GM23248 (cell line): ENCODE measurements at regions not wholly inside any gene's neighbourhood (a gene's known extent, or its start where the extent isn't known, plus 50 kb on each side); places are given as distances from the start of the nearest gene placed in this dataset.

Experiments used
- DNase-seq: peaks from one replicate; pipeline ENCODE4 v3.0.0-alpha.2; 2015
- H2AFZ ChIP-seq: fragments of 200-600 bp; sonication (generic); 2 replicates; pipeline ENCODE4 v1.6.1; 2016; ENCODE audit warnings: antibody characterized with exemption
- H3F3A ChIP-seq: fragments of 200-600 bp; sonication (generic); 2 replicates; pipeline ENCODE4 v1.6.1; 2016; ENCODE audit warnings: mild to moderate bottlenecking, antibody characterized with exemption, mixed run types; ENCODE audit not compliant: insufficient read depth
- H3K27ac ChIP-seq: fragments of 200-600 bp; sonication (generic); 2 replicates; pipeline ENCODE4 v1.5.1; 2016; ENCODE audit warnings: mild to moderate bottlenecking
- H3K27me3 ChIP-seq: fragments of 200-600 bp; sonication (generic); replicated peaks from 2 replicates; pipeline ENCODE4 v1.6.1; 2016; ENCODE audit warnings: mild to moderate bottlenecking; ENCODE audit not compliant: insufficient read depth
- H3K36me3 ChIP-seq: fragments of 200-600 bp; sonication (generic); 2 replicates; pipeline ENCODE4 v1.6.1; 2016; ENCODE audit warnings: low read depth, mild to moderate bottlenecking
- H3K4me1 ChIP-seq: fragments of 200-600 bp; sonication (generic); 2 replicates; pipeline ENCODE4 v1.6.1; 2016; ENCODE audit warnings: mild to moderate bottlenecking; ENCODE audit not compliant: insufficient read depth
- H3K4me2 ChIP-seq: fragments of 200-600 bp; sonication (generic); one replicate; pipeline ENCODE4 v1.6.1; 2016; ENCODE audit warnings: mild to moderate bottlenecking; ENCODE audit not compliant: unreplicated experiment
- H3K4me3 ChIP-seq: fragments of 200-600 bp; sonication (generic); 2 replicates; pipeline ENCODE4 v1.5.1; 2016; ENCODE audit warnings: mild to moderate bottlenecking
- H3K79me2 ChIP-seq: fragments of 200-600 bp; sonication (generic); 2 replicates; pipeline ENCODE4 v1.6.1; 2016; ENCODE audit warnings: mild to moderate bottlenecking; ENCODE audit not compliant: insufficient read depth
- H3K9ac ChIP-seq: fragments of 200-600 bp; sonication (generic); 2 replicates; pipeline ENCODE4 v1.6.1; 2016; ENCODE audit warnings: mild to moderate bottlenecking
- H3K9me2 ChIP-seq: fragments of 200-600 bp; sonication (generic); 2 replicates; pipeline ENCODE4 v1.6.1; 2016; ENCODE audit warnings: mixed run types, mild to moderate bottlenecking, moderate library complexity; ENCODE audit not compliant: insufficient read depth
- H3K9me3 ChIP-seq: fragments of 200-600 bp; sonication (generic); one replicate; pipeline ENCODE4 v1.6.1; 2017; ENCODE audit warnings: low read depth
- H4K20me1 ChIP-seq: fragments of 200-600 bp; sonication (generic); 2 replicates; pipeline ENCODE4 v1.6.0; 2016; ENCODE audit not compliant: insufficient read depth
- EZH2 ChIP-seq: fragments of 200-600 bp; sonication (generic); IDR thresholded peaks from 2 replicates; pipeline ENCODE4 v1.6.1; 2018; ENCODE audit warnings: antibody characterized with exemption, mild to moderate bottlenecking; ENCODE audit not compliant: insufficient read depth, poor library complexity, severe bottlenecking
- EZH2phosphoT487 ChIP-seq: fragments of 200-600 bp; sonication (generic); IDR thresholded peaks from 2 replicates; pipeline ENCODE4 v1.6.1; 2018; ENCODE audit warnings: antibody characterized with exemption, moderate library complexity, mild to moderate bottlenecking, low read depth; ENCODE audit not compliant: insufficient read depth
- WGBS, 2 experiments: methylation state at CpG; one replicate each; pipeline ENCODE4 v1.1.6; 2015 to 2017; ENCODE audit warnings: low lambda C conversion rate in 2 of 2, low coverage in 1 of 2; ENCODE audit errors: missing lambda C conversion rate in 2 of 2; 5-methylcytosine and 5-hydroxymethylcytosine counted together
- in situ Hi-C: fragments of 300-500 bp; cut with MboI; formaldehyde crosslinking; loops from 2 replicates; pipeline ENCODE4 v1.15.0; 2020

DNA sequence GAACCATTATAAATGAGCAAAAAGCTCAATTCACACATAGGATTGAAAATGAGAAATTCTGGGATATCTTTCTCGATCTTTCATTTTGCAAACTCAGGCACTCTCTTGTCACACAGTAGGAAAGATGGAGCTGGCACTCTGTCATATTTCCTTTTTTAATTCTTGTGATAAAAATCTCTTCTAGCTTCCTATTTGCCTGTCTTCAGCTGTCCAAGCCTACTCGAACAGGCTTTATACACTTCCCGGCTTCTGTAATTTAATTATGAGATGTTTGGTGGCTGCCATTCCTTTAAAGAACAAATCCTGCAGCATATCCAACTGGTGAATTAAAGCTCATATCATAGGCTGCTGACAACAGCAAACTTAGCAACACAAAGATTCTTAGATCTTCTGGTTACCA is 1484.3 kb upstream of the PIK3C3 start:
- DNase-seq = no peak
- no peaks in the 10 kb centered on the region for H4K20me1 ChIP-seq
- no peaks in the 10 kb centered on the region for H3K79me2 ChIP-seq
- no peak overlapping the region for H3K4me3 ChIP-seq
- H3K9me3 ChIP-seq = no peaks in the 10 kb centered on the region
- H3K4me1 ChIP-seq = no peaks in the 10 kb centered on the region
- H3K9me2 ChIP-seq = no peaks in the 10 kb centered on the region
- H3F3A ChIP-seq = no peaks in the 10 kb centered on the region
- H2AFZ ChIP-seq = no peak overlapping the region
- no peak for TF ChIP-seq EZH2phosphoT487
- TF ChIP-seq EZH2 = no peak
- in situ Hi-C loops = no loop called here
- H3K27ac ChIP-seq = no peak overlapping the region
- H3K9ac ChIP-seq = no peak overlapping the region
- no peak overlapping the region for H3K4me2 ChIP-seq
- no peaks in the 10 kb centered on the region for H3K36me3 ChIP-seq
- H3K27me3 ChIP-seq = no peaks in the 10 kb centered on the region
- 35 to 40% methylated on average over 3 of the region's 3 CpGs for WGBS, 2 experiments

GRCh38 chr18:40469851-40470250 is 1485.2 kb upstream of the PIK3C3 start:
- H3K4me3 ChIP-seq = no peak overlapping the region

DNA sequence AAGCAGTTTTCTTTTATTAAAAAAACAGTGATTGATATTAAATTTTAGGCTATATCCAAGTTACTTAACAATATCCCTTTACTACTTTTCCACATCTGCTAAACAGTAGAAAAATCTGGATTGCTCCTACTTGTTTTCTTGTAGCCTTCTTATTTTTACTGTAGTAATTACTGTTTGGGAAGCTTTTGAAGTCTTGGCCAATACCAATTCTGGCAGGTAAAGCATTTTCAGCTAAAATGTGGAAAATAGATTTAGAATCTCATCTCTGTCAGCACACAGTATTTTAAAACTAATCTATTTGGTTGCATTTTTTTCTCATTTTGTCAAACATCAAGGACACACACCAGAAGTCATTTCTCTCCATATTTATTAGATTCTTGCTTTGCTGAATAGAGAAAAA is 1485.7 kb upstream of the PIK3C3 start:
- Histone ChIP-seq H3K27ac (no peak overlapping the region), H3F3A (no peaks in the 10 kb centered on the region), H3K9me2 (no peaks in the 10 kb centered on the region), H3K9me3 (no peaks in the 10 kb centered on the region), H3K36me3 (no peaks in the 10 kb centered on the region), H3K9ac (no peak overlapping the region), H3K4me3 (no peak overlapping the region), H4K20me1 (no peaks in the 10 kb centered on the region), H3K27me3 (no peaks in the 10 kb centered on the region), H3K4me1 (no peaks in the 10 kb centered on the region), H2AFZ (no peak overlapping the region), H3K4me2 (no peak overlapping the region), H3K79me2 (no peaks in the 10 kb centered on the region)
- DNase-seq = no peak
- in situ Hi-C loops = no loop called here
- no peak for TF ChIP-seq EZH2
- TF ChIP-seq EZH2phosphoT487 = no peak

More at GRCh38 chr18:40469851-40470250, 1485.2 kb upstream of the PIK3C3 start:
- no peaks in the 10 kb centered on the region for H3K27me3 ChIP-seq
- H2AFZ ChIP-seq = no peak overlapping the region
- no peak for DNase-seq
- no peaks in the 10 kb centered on the region for H3F3A ChIP-seq
- no peak for TF ChIP-seq EZH2
- no peak for TF ChIP-seq EZH2phosphoT487
- H3K36me3 ChIP-seq = no peaks in the 10 kb centered on the region
- no peaks in the 10 kb centered on the region for H4K20me1 ChIP-seq
- no peaks in the 10 kb centered on the region for H3K9me2 ChIP-seq
- no peaks in the 10 kb centered on the region for H3K9me3 ChIP-seq
- no peak overlapping the region for H3K4me2 ChIP-seq
- no peaks in the 10 kb centered on the region for H3K79me2 ChIP-seq
- no peak overlapping the region for H3K9ac ChIP-seq
- H3K27ac ChIP-seq = no peak overlapping the region
- in situ Hi-C loops = no loop called here
- no peaks in the 10 kb centered on the region for H3K4me1 ChIP-seq
- WGBS, 2 experiments = 39 to 49% methylated on average over 4 of the region's 4 CpGs

GRCh38 chr18:40464032-40464431 is 1491.0 kb upstream of the PIK3C3 start:
- H4K20me1 ChIP-seq = no peaks in the 10 kb centered on the region
- H2AFZ ChIP-seq = no peak overlapping the region
- no peak overlapping the region for H3K27ac ChIP-seq
- no peaks in the 10 kb centered on the region for H3K4me1 ChIP-seq
- no peaks in the 10 kb centered on the region for H3K9me2 ChIP-seq
- H3K79me2 ChIP-seq = no peaks in the 10 kb centered on the region
- no peaks in the 10 kb centered on the region for H3K36me3 ChIP-seq
- in situ Hi-C loops = no loop called here
- no peaks in the 10 kb centered on the region for H3K9me3 ChIP-seq
- TF ChIP-seq EZH2 = no peak
- no peak for TF ChIP-seq EZH2phosphoT487
- no peak overlapping the region for H3K4me2 ChIP-seq
- no peaks in the 10 kb centered on the region for H3K27me3 ChIP-seq
- H3K4me3 ChIP-seq = no peak overlapping the region
- no peak for DNase-seq
- no peak overlapping the region for H3K9ac ChIP-seq
- 6 to 23% methylated on average over 1 of the region's 1 CpG for WGBS, 2 experiments
- no peaks in the 10 kb centered on the region for H3F3A ChIP-seq

DNA sequence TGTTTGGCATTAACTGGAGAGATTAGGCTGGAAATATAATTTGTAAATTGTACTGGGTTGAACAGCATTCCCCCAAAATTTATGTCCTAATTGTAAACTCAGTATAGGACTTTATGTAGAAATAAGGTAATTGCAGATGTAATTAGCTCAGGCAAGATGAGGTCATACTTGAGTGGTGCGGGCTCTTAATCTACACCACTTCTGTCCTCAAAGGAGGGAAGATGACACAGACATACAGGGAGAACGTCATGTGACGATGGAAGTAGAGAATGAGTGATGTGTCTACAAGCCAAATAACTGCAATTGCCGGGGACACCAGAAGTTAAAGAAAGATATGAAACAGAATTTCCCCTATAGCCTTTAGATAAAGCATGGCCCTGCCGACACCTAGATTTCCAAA is 1501.1 kb upstream of the PIK3C3 start:
- in situ Hi-C loops = no loop called here
- H4K20me1 ChIP-seq = no peaks in the 10 kb centered on the region
- 48% methylated on average over 5 of the region's 5 CpGs for WGBS, 2 experiments
- DNase-seq = no peak
- no peak overlapping the region for H3K27ac ChIP-seq
- H3K36me3 ChIP-seq = no peaks in the 10 kb centered on the region
- no peak overlapping the region for H3K9ac ChIP-seq
- H2AFZ ChIP-seq = no peak overlapping the region
- no peak overlapping the region for H3K4me2 ChIP-seq
- no peaks in the 10 kb centered on the region for H3K27me3 ChIP-seq
- H3K79me2 ChIP-seq = no peaks in the 10 kb centered on the region
- TF ChIP-seq EZH2 = no peak
- no peak for TF ChIP-seq EZH2phosphoT487
- H3K4me3 ChIP-seq = no peak overlapping the region
- no peaks in the 10 kb centered on the region for H3K4me1 ChIP-seq
- H3F3A ChIP-seq = no peaks in the 10 kb centered on the region
- no peaks in the 10 kb centered on the region for H3K9me2 ChIP-seq
- H3K9me3 ChIP-seq = no peaks in the 10 kb centered on the region
